Kasumi-1 (cell line): ENCODE measurements at regions not wholly inside any gene's neighbourhood (a gene's known extent, or its start where the extent isn't known, plus 50 kb on each side); places are given as distances from the start of the nearest gene placed in this dataset.
A peak's percentile ranks its signal among the peaks of the same experiment; 100 is the strongest.

Experiments
- DNase-seq, 2 experiments: peaks; one replicate each; lab custom pipeline; 2025; lab: John Stamatoyannopoulos, UW

DNA sequence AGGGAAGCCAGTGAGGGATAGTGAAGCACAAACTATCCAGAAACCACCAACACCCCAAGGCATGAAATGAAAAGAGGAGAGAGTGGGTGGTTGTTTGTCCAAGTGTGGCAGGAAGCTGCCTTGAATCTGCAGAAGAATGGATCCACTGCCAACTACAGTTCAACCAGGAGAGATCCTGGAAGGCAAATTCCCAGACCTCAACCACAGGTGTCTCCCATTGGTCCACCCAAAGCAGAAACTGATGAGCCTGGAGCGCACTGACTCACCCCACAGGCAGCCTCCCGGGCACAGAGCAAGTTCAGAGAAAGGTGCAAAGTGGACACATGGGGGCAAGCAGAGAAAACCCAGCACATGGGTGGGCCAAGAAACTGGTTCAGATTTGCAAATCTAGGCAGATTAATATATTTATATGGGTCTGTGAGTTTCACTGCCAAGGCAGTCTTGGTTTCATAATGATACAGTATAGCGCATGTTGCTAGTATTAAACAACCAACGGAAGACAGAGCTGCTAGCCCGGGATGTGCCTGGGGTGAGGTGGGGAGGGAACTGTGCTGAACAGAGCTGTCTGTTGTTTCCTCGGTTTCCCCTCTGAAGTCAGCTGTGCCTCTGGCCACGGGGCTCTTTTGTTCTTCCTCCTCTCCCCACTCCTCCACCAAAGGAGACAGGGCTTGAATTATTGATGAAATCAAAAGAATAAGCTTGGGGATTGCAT lies 416.2 kb upstream of the CCDC196 start:
- no peak for DNase-seq

DNA sequence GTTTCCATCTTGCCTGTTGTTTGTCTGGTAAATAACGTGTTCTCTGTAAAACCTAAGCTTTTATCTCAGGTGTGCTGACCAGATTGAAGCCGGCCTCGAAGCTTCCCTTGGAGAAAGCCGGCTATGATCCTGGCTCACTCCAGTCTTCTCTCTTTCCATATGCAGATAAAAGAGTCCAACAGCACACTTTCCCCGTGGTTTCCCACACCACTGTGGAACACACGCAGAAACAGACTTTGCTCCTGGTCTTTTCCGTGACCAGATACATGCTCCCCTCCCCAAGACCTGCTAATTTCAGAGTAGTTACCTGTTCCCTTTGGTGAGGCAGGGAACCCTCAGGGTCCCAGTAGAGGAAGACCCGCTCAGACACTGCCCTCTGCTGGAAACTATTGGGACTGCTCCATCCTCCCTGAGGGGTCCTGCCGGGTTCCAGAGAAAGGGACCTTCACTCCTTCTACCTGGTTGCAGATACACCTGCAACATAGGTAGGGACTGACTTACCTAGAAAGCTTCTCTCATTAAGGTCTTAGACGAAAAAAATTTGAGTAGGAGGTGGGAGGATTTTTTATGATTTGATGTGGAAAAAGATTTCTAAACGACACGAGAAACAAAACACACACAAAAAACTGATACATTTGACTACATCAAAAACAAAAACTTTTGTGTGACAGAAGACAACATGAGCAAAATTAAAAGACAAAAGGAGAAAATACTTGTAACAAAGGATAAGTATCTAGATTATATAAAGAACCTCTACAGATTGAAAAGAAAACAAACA lies 415.4 kb upstream of the CCDC196 start:
- peak; percentile 21 to 36 for DNase-seq

DNA sequence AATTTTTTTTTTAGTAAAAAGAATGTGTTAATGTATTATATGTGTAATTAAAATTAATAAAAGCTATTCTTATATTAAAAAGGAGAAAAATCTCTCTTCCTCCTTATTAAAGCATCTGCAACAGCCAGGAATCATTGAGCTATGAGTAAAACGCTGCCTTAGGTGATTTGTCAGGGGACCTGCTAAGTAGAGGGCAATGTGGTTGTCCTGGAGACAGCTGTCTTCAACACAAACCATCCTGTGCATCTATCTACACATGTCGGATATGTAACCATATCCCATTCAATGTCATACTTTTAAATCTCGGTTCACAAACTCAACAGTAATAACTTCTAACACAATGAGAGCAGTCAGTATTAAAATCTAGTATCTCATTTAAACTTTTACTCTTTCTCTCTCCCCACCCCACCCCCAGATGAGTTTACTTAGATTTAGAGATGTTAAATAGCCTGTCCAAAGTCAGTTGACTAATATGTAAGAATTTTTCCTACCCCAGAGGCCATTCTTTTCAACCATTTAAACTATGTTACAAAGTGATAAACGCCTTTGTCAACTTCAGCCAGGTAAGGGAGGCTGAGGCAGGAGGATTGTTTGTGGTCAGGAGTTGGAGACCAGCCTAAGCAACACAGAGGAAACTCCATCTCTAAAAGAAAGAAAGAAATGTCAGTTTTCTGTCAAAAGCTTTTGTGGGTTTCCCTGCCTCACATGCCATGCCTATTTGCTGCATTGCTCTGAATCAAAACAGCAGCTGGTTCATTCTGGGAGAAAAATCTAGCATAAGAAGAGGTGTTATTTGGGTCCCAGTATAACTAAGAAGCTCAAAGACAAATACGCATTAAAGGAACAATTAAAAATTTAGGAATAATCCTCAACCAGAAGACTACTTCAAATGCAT lies 413.7 kb upstream of the CCDC196 start:
- no peak for DNase-seq

DNA sequence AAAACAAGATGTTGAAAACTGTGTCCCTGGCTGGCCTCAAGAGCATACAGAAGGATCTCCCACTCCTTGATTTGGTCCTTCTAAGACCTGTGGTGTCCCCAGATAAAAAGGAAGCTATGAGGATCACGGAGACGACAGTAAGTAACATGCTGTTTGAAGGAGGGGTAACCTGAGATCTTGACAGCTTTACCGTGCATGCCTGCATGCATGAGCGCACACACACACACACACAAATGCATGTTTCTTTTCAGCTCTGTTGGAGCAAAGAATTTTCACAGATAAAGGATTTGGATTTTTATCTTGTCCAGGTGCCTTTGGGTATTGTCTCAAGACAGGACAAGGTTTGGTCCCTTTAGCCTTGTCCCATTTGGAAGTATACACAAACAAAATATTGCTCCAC lies 411.6 kb upstream of the CCDC196 start:
- no peak for DNase-seq

DNA sequence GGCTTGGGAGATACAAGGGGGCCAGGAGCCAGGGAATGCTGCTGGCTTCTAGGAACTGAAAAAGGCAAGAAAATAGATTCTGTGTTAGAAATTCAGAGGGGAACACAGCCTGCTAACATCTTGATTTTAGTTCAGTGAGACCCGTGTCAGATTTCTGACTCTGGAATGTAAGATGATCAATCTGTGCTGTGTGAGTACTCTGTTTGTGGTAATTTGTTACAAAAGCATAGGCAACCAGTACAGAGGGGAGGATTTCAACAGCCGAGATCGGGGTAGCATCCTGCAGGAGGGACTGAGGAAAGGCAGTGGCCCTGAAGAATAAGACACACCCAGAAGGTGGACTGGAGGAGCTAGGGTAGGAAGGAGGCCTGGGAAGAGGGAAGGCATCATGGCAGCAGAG lies 410.0 kb upstream of the CCDC196 start:
- no peak for DNase-seq

DNA sequence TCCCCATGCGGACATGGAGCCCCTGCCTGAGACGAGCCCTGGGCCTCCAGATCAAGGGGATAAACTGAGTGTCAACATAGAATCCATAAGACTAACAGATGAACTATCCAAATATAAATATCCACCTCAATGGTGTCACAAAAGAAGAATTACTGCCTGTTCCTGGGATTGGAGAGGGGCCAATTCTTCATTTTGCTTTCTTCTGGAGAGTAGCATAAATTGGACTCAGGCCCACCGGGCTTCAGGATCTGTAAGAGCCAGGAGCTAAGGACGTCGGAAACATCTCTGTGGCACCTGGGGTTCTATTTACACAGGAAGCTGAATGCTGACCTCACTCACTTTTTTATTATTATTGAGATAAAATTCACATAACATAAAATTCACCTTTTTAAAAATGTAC lies 408.2 kb upstream of the CCDC196 start:
- no peak for DNase-seq

DNA sequence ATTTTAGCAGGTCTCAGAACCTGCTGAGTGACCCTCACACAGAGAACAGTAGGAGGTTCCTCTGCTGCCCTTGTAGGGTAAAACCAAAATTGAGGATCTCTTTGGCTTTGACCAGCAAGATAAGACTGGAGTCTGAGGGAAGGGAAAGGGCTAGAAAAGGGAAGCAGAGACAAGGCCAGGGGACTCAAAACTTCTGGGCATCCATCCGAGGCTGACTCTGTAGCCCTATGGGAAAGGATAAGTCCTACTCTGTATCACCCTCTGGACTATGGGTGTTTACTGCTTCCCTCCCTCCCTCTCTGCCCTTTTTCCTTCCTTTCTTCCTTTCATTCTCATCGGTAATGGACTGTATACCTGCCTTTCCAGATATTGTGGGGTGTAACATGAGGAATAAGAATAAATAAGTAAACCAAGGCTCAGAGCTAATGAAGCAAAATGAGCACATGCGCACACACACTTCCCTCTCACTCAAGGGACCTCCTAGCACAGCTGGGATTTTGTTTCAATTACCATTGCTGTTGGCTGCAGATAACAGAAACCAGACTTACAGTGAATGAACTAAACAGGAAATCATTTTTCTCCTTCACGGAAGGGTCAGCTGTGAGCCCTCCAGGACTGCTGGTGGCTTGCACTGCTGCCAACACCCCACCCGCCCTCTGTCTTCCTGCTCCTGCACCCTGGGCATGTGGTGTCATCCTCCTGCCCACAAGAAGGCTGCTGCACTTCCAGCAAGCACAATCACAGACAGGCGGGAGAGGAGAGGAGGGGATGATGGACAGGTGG lies 404.4 kb upstream of the CCDC196 start:
- DNase-seq: no peak

DNA sequence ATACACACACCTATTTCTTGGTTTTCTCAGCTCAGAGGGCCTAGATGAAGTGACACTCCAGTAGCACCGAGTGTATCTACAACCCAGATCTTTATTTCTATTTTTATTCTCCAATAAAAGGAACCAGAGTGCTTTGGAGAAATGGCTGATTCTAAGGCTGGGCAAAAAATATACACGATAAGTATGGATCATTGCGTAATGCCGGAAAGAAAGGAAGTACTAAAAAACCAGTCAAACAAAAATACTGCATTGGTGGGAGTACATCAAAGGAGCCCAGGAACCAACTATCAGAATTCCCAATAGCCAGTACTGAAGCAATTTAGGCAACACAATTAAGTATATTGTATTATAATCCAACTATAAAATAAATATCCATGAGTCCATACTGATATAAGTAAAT lies 400.9 kb upstream of the CCDC196 start:
- DNase-seq: no peak

DNA sequence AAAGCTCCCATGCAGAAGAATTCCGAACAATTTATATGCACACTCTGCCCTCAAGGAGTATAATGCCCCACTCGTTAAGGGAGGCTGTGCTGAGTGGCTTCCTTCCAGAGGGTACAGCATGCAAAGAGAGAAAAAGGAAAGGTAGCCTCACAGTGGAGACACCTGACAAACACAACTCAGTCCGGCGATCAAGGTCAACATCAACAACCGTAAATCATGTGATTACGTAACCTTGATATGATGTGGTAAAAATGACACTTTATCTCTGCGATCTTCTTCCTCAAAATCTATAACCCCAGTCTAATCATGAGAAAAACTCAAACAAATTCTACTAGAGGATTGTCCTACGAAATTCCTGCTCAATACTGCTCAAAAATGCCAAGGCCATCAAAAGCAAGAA lies 400.5 kb upstream of the CCDC196 start:
- DNase-seq: no peak

DNA sequence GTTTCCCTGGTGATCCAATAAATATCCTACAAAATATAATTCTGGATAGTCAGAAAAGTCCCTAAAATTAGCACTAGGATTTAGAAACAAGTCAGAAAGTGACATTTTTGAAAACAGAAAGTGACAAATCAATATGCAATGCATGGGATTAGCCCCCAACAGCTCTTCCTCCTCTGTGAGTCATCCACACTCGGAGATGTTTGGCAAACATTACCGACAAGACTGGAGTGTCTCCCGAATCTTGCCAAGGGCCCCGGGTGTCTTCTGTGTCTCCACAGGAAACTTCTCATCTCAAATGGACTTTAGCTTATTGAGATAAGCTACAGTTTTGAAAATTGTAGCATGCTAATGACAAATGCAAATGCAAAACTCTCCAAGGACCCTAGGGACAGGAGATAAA lies 398.9 kb upstream of the CCDC196 start:
- no peak for DNase-seq

DNA sequence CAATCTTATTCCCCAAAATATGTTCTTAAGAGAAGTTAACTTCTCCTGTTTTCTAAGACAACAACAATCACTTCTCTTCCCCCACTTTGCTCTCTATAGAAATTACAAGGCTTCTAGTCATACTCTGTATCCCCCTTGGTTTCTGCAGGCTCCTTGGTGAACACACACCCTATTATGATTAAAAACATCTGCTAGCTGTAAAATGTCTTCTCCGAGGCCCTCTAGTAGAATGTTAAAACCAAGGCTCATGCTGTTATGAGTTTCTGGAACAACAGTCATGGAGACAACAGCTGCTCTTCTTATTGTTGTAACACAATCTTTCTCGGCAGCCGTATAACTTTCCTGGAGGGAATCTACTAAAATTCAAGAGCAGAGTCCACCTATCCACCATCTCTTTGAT lies 397.5 kb upstream of the CCDC196 start:
- no peak for DNase-seq

DNA sequence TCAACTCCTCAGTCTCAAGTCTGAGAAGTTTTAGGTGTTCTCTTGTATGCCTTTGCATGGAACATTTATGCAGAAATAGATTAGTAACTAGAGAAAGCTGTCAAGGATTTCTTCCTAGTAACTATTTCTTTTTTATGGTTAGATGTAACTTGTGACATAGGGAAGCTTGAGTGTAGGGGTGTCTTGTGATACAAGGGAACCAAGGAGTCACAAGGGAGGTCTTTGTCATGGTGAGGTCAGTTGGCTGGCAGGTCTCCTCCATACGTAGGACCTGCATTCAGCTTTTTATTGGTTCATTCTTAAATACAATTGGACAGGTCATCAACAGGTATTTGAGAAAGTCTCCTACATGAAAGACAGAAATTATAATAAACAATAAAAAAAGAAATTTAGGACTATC lies 394.0 kb upstream of the CCDC196 start:
- no peak for DNase-seq

DNA sequence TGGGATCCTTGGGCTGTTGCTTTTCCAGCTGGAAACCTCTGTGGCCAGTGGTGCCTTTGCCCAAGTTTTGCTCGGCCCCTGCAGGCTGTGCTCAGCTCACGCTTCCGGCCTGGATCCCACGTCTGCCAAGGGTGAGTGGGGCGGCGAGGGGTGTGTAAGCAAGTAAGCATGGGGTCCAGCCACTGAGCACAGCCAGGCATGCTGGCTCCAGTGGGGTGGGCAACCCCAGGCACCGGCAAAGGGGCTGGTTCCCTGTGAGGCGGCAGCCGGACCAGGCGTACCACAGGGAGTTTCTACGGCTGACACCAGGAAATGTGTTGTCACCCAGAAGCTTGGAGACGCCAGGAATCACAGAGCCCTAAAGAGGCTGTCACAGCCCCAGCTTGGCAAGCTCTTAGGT lies 393.4 kb upstream of the CCDC196 start:
- DNase-seq: no peak

DNA sequence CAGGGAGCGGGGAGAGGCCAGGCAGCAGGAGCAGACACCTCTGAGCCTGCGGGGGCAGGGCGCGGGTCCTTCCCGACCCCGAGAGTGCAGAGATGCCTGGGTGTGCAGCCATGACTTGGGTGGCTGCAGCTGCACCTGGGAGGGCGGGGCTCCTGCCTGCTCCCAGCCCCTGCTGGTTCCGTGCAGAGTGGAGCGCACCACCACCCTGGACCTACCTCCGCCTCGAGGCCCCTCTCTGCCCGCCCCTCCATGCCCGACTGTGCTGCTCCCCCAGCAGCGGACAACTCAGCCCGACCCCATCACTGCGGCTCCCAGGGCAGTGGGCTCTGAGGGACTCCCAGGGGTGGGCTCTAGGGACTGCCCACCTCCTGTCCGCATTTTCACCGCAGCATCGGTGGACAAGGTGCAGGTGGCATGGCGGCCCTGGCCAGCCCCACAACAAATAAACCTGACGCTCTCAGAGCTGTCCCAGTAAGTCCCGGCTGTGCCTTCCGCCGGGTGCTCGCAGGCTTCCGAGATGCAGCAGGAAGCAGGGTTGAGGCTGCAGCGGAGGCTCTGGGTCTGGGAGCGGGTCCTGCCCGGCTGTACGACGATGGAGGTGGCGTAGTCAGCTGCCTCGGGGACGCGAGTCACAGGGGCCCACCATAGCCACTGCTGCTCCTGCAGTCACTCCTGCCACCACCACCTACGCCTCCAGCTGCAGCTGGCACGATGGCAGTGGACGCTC lies 392.0 kb upstream of the CCDC196 start:
- no peak for DNase-seq

DNA sequence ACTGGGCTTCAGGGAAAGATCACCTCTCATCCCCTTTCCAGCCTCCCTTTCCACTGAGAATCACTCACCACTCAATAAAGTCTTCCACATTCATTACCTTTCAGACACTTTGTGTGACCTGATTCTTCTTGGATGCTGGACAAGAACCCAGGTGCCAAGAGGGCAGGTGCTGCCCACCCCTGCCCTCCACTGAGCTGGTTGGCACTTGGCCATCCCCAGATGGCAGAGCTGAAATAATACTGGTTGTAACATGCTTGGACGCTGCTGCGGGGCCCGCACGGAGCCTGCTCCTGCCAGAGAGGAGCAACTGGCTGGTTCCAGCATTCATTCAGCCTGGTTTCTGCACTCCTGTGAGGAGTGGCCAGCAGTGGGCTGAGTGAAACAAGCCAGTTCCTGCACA lies 386.7 kb upstream of the CCDC196 start:
- DNase-seq: no peak

DNA sequence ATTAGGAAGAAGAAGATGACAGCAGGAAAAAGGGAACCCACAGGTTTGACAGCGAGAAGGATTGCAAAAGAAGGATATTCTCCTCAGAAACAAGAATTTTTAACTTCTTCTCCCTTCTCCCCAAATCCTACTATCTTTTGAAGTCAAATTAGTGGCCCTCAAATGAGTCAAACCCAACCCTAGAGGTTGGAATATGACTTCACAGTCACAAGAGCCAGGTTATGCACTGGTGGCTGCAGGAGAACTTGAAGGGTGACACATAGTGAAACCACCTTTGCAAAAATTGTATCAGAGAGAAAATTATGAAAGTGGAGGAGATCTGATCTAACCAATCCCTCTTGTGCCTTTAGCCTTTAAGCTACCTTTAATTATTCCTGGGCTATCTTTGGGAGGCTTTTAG lies 386.2 kb upstream of the CCDC196 start:
- DNase-seq: no peak

DNA sequence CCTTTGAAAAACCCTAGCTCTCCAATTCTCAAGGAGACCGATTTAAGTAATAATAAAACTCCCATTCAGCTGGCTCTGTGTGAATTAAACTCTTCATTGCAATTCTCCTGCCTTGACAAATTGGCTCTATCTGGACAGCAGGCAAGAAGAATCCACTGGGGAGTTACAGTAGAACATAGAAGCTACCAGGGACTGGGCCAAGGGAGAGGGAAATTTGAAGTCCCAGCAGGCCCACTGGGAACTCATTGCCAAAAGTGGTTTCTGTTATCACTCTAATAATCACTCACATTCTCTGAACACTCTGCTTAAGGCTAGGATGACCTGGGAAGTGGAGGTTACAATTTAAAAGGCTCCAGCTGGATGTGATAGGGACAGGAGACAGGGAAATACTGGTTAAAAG lies 384.5 kb upstream of the CCDC196 start:
- no peak for DNase-seq

DNA sequence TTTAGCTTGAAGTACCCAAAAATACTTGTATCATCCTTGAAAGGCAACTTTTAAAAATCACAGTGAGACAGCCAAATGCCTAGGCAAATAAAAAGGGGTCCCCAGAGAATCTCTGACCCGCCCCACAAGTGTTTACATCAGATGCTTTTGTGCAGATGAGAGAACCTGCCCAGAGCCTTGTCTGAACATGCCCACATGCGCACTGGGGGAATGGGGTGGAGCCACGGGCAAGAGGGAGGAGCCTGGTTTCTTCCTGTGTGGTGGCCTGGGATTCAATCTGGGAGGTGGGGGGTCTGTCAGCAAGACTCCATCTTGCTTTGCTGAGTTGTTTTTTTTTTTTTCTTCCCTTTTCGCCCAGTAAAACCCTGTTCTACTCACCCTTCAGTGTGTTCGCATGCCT lies 381.7 kb upstream of the CCDC196 start:
- DNase-seq: no peak

DNA sequence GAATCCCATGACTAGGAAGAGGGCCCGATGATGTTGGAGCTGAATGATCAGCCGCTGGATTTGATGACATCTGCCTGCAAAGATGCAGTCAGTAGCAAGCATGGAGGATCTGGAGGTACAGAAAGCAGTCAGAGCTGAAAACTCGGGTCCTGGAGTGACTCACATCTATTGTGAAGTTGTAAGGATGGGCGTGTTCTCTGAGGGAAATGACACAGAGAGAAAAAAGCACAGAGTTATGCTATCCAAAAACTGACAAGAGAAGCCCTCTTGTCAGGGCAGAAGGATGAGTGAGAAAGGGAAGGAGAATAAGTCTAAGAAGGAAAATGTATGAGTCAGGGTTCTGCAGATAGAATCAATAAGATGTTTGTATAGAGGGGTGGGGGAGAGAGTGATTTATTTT lies 380.4 kb upstream of the CCDC196 start:
- DNase-seq: no peak

DNA sequence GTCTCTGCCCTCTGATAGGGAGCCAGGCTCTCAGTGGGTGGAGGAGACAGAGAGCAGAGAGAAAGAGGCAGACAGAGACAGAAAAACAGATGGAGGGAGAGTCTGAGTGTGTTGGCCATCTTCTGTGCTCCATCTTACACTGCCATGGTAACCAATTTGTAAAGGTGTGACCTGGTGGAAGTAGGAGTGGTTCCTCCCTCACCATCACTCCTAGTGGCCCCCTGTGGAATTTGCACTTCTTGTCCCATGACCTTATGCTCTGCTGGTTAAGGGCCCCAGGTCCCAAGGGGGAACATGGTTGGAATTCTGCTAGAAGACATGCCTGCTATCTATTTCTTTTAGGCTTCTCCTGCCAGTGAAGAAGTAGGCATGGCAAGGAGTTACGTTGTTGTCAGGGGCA lies 376.7 kb upstream of the CCDC196 start:
- DNase-seq: no peak

DNA sequence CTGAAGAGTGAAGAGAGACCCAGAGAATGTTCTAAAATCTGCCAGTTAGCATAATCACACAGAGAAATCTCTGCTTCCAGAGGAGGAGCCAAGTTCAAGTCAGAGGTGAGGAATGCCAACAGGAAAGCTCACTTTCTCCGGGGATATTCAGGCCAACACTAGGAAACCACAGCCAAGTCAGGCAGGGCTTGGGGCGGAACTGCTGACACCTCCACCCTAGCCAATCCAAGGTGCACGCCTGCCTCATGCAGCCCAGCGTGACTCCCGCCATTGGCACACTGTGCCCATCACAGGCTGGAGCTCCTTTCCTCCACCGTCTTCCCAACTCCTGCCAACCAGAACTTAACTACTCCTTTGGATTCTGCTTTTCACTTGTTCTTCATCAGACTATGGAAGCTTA lies 374.3 kb upstream of the CCDC196 start:
- no peak for DNase-seq
